Activated naive CD4-positive, alpha-beta T cell treated with anti-CD3 and anti-CD28 coated beads, Interleukin-2, amount 50 U/mL, for 72 hours (primary cell): ENCODE measurements at regions not wholly inside any gene's neighbourhood (a gene's known extent, or its start where the extent isn't known, plus 50 kb on each side); places are given as distances from the start of the nearest gene placed in this dataset.

ENCODE experiments used
- ATAC-seq, 2 donors: fragments of 150-1000 bp; cut with Tn5 transposase; 2 replicates each; pipeline ENCODE4 v1.10.0; 2021; ENCODE audit warnings: mild to moderate bottlenecking in 2 of 2, moderate library complexity in 2 of 2
- DNase-seq, 2 donors: peaks; one replicate each; pipeline ENCODE4 v3.0.0; 2021 to 2022; ENCODE audit warnings: low spot score in 2 of 2
- H3K27ac Mint-ChIP-seq, 2 donors: one replicate each; pipeline ENCODE4 v1.8.0; 2022; ENCODE audit warnings: mild to moderate bottlenecking in 2 of 2, mixed read lengths in 2 of 2
- H3K36me3 Mint-ChIP-seq, 2 donors: one replicate each; pipeline ENCODE4 v1.8.0; 2022; ENCODE audit warnings: mixed read lengths in 2 of 2
- H3K9me3 Mint-ChIP-seq, 2 donors: one replicate each; pipeline ENCODE4 v1.8.0; 2022; ENCODE audit warnings: mixed read lengths in 2 of 2

DNA sequence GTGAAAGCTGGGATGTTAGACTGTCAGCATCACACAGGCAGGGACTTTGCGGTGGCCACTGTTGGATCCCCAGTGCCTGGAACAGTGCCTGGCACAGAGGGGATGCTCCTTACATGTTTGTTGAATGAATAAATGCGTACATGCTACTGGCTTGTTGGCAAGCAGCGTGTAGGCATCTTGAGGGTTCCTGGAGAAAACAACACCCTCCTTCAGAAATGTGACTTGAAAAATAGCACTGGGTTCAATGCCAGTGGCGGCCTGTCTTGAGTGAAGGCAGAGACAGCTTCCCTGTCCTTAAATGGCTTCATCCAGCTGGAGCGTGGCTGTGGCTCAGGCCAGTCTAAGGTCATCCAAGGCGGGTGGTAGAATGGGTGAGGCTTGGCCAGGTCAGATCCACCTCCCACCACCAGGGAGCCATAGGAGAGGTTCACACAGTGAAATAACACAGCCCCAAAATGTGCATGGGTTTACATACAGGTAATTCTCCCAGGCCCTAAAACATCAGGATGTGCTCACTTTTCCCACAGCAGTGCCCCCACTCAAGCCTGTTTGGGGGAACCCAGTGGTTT, 171.4 kb downstream of the PHETA1 start:
- ATAC-seq: no peak
- Mint-ChIP-seq H3K36me3 (no peaks in the 10 kb centered on the region), H3K9me3 (no peaks in the 10 kb centered on the region), H3K27ac (no peak overlapping the region)
- no peak for DNase-seq

GRCh38 chr12:111196532-111196931, 172.4 kb downstream of the PHETA1 start:
- H3K27ac Mint-ChIP-seq: no peak overlapping the region
- DNase-seq (no peak), ATAC-seq (no peak)
- no peaks in the 10 kb centered on the region for H3K9me3 Mint-ChIP-seq
- no peaks in the 10 kb centered on the region for H3K36me3 Mint-ChIP-seq

- H3K9me3 Mint-ChIP-seq: no peaks in the 10 kb centered on the region
- H3K27ac Mint-ChIP-seq: no peak overlapping the region
- DNase-seq: no peak
- no peaks in the 10 kb centered on the region for H3K36me3 Mint-ChIP-seq
- ATAC-seq: no peak
These were observed 173.6 kb downstream of the PHETA1 start for GRCh38 chr12:111195316-111195715.

DNA sequence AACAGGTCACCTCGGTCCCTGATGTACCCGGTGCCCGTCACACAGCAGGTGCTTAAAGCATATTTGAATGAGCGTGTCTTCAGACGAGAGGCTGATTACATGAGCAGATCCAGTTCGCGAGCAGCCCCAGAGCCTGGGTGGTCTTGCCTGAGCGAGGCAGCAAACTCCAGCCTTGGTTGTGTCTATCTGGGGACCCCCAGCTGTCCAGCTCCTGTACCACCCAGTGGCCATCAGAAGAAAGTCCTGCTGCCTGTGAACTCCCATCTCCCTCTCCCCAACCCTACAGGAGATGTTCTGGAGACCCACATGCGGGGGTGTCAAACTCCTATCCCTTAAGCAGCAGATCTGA, 174.2 kb downstream of the PHETA1 start:
- no peak overlapping the region for H3K27ac Mint-ChIP-seq

DNA sequence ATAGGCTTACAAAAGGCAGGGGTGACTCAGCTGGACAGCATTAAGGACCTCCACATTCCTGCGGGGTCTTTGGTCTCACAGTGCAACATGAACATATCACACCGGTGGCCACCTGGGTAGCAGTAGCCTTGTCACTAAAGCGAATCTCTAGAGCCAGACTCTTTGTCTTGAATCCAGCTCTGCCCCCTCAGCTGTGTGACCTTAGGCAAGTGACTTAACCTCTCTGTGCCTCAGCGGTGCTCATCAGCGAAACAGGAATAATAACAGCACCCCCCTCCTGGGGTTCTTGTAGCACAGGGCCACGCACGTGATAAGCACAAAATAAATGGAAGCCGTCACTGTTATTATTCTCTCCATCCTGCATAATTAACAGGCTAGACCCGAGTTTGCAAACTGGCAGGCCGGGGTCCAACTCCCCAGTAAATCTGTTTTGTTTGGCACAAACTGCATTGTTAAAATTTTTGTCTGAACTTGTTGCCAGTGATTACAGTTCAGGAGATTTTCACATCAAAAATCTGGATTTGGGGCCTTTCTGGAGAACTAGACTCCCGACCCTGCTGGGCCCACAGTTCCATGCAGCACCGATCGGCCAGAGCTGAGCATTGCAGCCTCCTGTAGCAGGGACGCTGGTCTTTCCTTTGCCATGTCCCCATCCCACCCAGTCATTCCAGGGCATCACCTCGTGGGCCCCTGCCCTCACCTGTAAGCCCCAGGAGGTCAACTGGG, 174.8 kb downstream of the PHETA1 start:
- no peaks in the 10 kb centered on the region for H3K9me3 Mint-ChIP-seq
- no peaks in the 10 kb centered on the region for H3K36me3 Mint-ChIP-seq
- no peak for ATAC-seq
- H3K27ac Mint-ChIP-seq: no peak overlapping the region
- no peak for DNase-seq

More for the DNA sequence above, 174.2 kb downstream of the PHETA1 start:
- ATAC-seq (no peak), DNase-seq (no peak)
- H3K9me3 Mint-ChIP-seq: no peaks in the 10 kb centered on the region
- H3K36me3 Mint-ChIP-seq: no peaks in the 10 kb centered on the region

GRCh38 chr12:111193496-111193895, 175.4 kb downstream of the PHETA1 start:
- Mint-ChIP-seq H3K27ac (no peak overlapping the region), H3K9me3 (no peaks in the 10 kb centered on the region), H3K36me3 (no peaks in the 10 kb centered on the region)
- ATAC-seq (no peak), DNase-seq (no peak)

- Mint-ChIP-seq H3K36me3 (no peaks in the 10 kb centered on the region), H3K27ac (no peak overlapping the region), H3K9me3 (no peaks in the 10 kb centered on the region)
- DNase-seq (no peak), ATAC-seq (no peak)
These were observed 175.8 kb downstream of the PHETA1 start for GRCh38 chr12:111193067-111193466.

DNA sequence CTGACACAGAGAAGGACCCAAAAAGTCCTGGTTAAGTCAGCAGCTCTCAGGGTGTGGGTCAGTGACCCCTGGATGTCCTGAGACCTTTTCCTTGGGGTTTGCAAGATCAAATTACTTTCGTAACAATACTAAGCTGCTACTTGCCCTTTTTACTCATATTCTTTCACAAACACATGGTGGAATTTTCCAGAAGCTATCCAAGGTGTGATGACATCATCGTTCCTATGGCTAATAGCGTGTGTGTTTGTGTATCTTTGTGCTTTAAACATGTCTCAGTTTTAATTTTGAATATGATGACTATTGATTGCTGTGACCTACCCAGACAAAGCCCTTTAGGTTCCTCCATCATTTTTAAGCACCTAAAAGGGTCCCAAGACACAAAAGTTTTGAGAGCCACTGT, 176.2 kb downstream of the PHETA1 start:
- H3K27ac Mint-ChIP-seq: no peak overlapping the region
- DNase-seq: no peak
- no peak for ATAC-seq
- H3K9me3 Mint-ChIP-seq: no peaks in the 10 kb centered on the region
- H3K36me3 Mint-ChIP-seq: no peaks in the 10 kb centered on the region

DNA sequence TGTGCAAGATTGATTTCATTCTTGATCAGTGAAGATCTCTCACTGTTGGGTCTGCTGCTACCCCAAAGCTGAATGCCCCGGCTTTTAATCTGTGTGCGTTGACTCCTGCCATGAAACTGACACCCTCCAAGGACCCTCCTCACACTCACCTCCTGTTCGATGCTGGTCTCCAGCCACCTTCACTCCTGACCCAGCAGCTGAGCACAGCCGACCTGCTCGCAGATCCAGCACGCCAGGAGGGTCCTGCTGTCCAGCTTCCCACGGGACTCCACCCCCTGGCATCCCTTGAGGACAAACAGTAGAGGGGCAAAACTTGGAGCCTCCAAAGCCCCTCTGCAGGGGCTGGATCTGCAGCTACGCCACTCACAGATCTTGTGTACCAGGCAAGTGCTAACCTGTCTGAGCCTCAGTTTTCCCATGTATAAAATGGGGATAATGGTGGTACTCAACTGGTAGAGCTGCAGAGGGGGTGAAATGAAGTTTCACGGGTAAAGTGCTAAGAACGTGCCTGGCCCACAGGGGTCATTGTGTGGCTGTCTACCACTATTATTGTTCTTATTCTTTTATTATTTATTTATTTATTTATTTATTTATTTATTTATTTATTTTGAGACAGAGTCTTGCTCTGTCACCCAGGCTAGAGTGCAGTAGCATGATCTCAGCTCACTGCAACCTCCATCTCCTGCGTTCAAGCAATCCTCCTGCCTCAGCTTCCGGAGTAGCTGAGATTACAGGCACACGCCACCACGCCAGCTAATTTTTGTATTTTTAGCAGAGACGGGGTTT, 178.0 kb downstream of the PHETA1 start:
- ATAC-seq: no peak
- DNase-seq: no peak
- Mint-ChIP-seq H3K27ac (no peak overlapping the region), H3K36me3 (no peaks in the 10 kb centered on the region), H3K9me3 (no peaks in the 10 kb centered on the region)

DNA sequence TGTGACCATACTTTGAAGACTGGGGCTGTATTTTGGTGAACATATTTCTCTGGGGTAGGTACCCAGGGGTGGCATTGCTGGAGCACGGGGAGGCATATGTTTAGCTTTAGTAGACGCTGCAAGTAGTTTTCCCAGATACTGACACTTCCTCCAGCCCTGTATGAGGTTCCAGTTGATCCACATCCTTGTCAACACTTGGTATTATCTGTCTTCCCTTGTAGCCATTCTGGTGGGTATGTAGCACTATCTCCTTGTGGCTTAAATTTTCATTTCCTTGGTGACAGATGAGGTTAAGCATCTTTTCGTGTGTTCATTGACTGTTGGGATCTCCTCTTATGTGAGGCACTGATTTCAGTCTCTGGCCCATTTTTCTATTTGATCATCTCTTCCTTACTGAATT, 179.1 kb downstream of the PHETA1 start:
- Mint-ChIP-seq H3K9me3 (no peaks in the 10 kb centered on the region), H3K36me3 (no peaks in the 10 kb centered on the region), H3K27ac (no peak overlapping the region)
- DNase-seq (no peak), ATAC-seq (no peak)

DNA sequence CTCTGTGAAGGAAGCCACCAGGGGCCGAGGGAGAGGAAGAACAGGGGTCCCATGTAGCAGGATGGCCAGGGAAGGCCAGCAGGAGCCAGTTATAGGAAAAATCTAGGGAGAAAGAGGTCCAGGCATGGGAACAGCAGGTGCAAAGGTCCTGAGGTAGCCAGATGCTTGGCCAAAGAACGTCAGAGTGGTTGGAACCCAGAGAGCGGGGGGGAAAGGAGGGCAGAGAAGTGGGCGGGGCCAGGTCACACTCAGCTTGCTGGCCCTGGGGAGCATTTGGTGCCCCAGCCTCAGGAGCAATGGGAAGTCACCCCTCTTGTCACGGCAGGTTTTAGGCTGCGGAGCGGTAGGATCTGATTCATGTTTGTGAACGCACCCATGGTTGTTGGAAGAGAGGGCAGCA, 180.5 kb downstream of the PHETA1 start:
- DNase-seq (no peak), ATAC-seq (no peak)
- no peaks in the 10 kb centered on the region for H3K36me3 Mint-ChIP-seq

DNA sequence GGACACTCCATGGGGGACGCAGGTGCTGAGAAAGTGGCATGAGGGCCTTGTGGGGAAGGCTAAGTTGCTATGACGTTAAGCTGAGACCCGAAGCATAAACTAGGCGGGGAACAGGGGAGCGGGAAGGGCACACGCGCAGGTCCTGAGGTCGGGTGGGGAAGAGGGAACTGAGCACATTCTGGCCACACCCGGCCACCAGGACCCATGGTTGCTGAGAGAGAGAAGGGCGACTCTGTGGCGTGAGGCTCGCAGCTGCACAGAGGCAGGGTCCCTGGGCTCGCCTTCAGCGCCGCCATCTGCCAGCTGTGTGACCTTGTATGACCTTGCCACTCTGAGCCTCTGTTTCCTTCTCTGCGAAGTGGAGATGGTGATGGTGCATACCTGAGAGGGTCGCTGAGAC, 182.5 kb downstream of the PHETA1 start:
- no peaks in the 10 kb centered on the region for H3K36me3 Mint-ChIP-seq
- no peak overlapping the region for H3K27ac Mint-ChIP-seq
- H3K9me3 Mint-ChIP-seq: no peaks in the 10 kb centered on the region
- no peak for ATAC-seq
- DNase-seq: no peak

More for the DNA sequence above, 180.5 kb downstream of the PHETA1 start:
- H3K9me3 Mint-ChIP-seq: no peaks in the 10 kb centered on the region
- no peak overlapping the region for H3K27ac Mint-ChIP-seq

- Mint-ChIP-seq H3K36me3 (no peaks in the 10 kb centered on the region), H3K9me3 (no peaks in the 10 kb centered on the region), H3K27ac (no peak overlapping the region)
- ATAC-seq (no peak), DNase-seq (no peak)
These were observed 183.0 kb downstream of the PHETA1 start for GRCh38 chr12:111185889-111186227.

- ATAC-seq (no peak), DNase-seq (no peak)
- Mint-ChIP-seq H3K36me3 (no peaks in the 10 kb centered on the region), H3K27ac (no peak overlapping the region), H3K9me3 (no peaks in the 10 kb centered on the region)
These were observed 183.5 kb downstream of the PHETA1 start for GRCh38 chr12:111185206-111185888.

- Mint-ChIP-seq H3K36me3 (no peaks in the 10 kb centered on the region), H3K27ac (no peak overlapping the region), H3K9me3 (no peaks in the 10 kb centered on the region)
- ATAC-seq (no peak), DNase-seq (no peak)
These were observed 184.7 kb downstream of the PHETA1 start for GRCh38 chr12:111184161-111184560.

DNA sequence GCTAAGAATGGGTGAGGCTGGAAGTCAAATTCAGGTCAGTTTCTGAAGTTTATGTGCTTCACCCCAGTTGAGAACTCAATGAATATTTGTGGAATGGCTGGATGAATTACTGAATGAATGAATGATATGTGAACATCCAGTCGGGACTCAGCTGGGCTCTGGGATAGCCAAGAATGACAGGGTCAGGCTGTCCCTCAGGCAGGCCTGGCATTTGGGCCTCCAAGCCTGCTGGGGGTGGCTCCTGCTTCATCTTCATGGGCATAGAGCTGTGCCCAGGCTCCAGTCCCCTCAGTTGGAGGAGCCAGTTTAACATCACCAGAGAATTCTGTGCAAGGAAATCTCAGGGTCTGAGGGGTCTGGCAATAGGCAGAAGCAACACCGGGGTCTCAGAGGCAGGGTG, 185.8 kb downstream of the PHETA1 start:
- ATAC-seq (no peak), DNase-seq (no peak)
- Mint-ChIP-seq H3K36me3 (no peaks in the 10 kb centered on the region), H3K9me3 (no peaks in the 10 kb centered on the region), H3K27ac (no peak overlapping the region)

- Mint-ChIP-seq H3K36me3 (no peaks in the 10 kb centered on the region), H3K27ac (no peak overlapping the region), H3K9me3 (no peaks in the 10 kb centered on the region)
- ATAC-seq (no peak), DNase-seq (no peak)
These were observed 186.5 kb downstream of the PHETA1 start for GRCh38 chr12:111182382-111182781.
